ENCODE measurements at regions not wholly inside any gene's neighbourhood (a gene's known extent, or its start where the extent isn't known, plus 50 kb on each side); places are given as distances from the start of the nearest gene placed in this dataset.

DNA sequence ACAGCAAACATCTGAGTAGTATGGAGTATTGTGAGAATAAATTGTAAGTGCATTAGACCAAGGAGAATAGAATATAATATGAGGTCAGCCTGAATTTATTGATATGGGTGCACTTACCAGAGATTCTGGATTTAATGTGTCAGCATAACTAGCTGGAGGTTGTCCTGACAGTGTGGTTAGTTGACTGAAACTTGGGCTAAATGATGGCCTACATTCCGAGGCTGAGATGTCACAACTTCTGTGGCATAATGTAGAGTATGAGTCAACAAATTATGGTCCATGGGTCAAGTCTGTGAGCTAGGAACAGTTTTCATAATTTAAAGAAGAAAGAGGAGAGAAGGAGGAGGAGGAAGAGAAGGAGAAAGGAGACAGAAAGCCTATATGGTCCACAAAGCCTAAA lies 127.6 kb downstream of the QPCT start:
- H3K27ac ChIP-seq: no peak overlapping the region
- H3K4me1 ChIP-seq (ENCODE audit: low read depth): peaks cover 24% of the 10 kb centered on the region
- no peaks in the 10 kb centered on the region for H3K9me3 ChIP-seq (ENCODE audit: low read depth)
- peak in 1 of 2 donors; percentile 60 for DNase-seq (ENCODE audit: low read depth in 1 of 2, low spot score in 1 of 2)
- H3K36me3 ChIP-seq: no peaks in the 10 kb centered on the region
- TF ChIP-seq, protein P1, sequence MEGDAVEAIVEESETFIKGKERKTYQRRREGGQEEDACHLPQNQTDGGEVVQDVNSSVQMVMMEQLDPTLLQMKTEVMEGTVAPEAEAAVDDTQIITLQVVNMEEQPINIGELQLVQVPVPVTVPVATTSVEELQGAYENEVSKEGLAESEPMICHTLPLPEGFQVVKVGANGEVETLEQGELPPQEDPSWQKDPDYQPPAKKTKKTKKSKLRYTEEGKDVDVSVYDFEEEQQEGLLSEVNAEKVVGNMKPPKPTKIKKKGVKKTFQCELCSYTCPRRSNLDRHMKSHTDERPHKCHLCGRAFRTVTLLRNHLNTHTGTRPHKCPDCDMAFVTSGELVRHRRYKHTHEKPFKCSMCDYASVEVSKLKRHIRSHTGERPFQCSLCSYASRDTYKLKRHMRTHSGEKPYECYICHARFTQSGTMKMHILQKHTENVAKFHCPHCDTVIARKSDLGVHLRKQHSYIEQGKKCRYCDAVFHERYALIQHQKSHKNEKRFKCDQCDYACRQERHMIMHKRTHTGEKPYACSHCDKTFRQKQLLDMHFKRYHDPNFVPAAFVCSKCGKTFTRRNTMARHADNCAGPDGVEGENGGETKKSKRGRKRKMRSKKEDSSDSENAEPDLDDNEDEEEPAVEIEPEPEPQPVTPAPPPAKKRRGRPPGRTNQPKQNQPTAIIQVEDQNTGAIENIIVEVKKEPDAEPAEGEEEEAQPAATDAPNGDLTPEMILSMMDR (IDR thresholded peaks at IDR 0.05; ENCODE audit: low read depth, low read length): no peak
- no peak overlapping the region for H3K4me3 ChIP-seq
- H3K27me3 ChIP-seq: no peaks in the 10 kb centered on the region

DNA sequence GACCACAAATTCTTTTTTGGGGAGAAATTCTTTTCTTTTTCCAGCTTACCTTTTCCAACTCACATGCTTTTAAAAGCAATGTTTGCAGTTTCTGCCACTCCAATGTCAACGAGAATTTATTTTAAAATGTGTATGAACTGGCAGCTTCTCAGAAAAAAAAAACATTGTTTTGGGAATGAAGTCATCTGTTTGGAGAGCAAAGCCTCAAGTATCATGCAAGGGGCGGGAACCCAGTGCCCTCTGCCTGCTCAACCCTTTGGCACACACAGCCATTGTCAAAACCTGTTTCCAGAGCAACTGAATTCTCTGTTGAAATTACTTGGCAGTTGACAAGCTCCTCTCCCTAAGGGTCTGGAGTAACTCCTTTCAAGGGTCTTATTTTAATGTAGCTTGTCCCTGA lies 128.5 kb downstream of the QPCT start:
- Histone ChIP-seq H3K27me3 (no peaks in the 10 kb centered on the region), H3K4me1 (ENCODE audit: low read depth) (peaks cover 32% of the 10 kb centered on the region), H3K36me3 (no peaks in the 10 kb centered on the region), H3K27ac (no peak overlapping the region), H3K9me3 (ENCODE audit: low read depth) (no peaks in the 10 kb centered on the region), H3K4me3 (no peak overlapping the region)
- TF ChIP-seq, protein P1 (IDR thresholded peaks at IDR 0.05; ENCODE audit: low read depth, low read length): no peak
- peak in 1 of 2 donors; percentile 29 for DNase-seq (ENCODE audit: low read depth in 1 of 2, low spot score in 1 of 2)

DNA sequence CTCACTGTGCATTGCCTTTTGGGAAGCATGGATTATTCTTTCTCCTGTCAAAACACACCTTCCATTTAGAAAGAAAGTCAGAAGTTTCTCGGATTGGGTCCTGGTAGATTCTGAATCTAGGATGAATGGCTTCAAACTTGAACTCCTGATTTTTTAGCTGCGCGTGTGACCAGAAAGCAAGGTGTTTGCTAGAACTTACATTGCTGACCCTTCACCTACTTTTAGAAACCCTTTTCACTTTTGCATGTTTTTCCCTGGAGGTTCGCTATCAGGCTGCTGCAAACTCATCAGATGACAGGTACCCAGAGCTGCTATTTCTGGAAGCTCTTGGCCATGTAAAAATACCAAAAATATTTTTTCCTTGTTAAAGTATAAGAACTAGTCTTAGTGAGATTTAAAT lies 132.0 kb downstream of the QPCT start:
- H3K36me3 ChIP-seq: no peaks in the 10 kb centered on the region
- peak overlapping the region; percentile 28 for H3K27ac ChIP-seq
- no peaks in the 10 kb centered on the region for H3K9me3 ChIP-seq (ENCODE audit: low read depth)
- no peaks in the 10 kb centered on the region for H3K27me3 ChIP-seq
- TF ChIP-seq, protein P1 (IDR thresholded peaks at IDR 0.05; ENCODE audit: low read depth, low read length): no peak
- peaks cover 34% of the 10 kb centered on the region for H3K4me1 ChIP-seq (ENCODE audit: low read depth)
- DNase-seq (ENCODE audit: low read depth in 1 of 2, low spot score in 1 of 2): no peak
- no peak overlapping the region for H3K4me3 ChIP-seq

DNA sequence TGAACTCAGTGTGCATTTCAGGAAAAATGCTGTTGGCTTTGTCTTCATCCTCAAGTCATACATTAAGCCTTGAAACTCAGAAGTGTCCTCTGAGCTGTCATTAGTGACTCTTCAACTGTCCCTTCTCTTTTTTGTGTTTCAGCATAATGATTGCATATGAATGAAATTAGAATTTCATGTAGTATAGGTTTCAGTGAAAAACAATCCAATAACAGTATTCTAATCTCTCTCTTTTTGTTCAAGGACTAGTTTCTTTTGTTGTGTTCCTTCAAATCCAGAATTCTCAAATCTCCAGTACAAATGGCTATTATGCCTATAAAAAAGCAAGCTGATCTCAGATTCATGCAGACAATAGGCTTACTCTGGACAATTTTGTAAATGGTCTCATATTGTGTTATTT lies 133.5 kb downstream of the QPCT start:
- no peaks in the 10 kb centered on the region for H3K9me3 ChIP-seq (ENCODE audit: low read depth)
- TF ChIP-seq, protein P1 (IDR thresholded peaks at IDR 0.05; ENCODE audit: low read depth, low read length): no peak
- no peaks in the 10 kb centered on the region for H3K27me3 ChIP-seq
- DNase-seq (ENCODE audit: low read depth in 1 of 2, low spot score in 1 of 2): no peak
- no peaks in the 10 kb centered on the region for H3K36me3 ChIP-seq
- H3K27ac ChIP-seq: no peak overlapping the region
- H3K4me1 ChIP-seq (ENCODE audit: low read depth): peaks cover 31% of the 10 kb centered on the region
- H3K4me3 ChIP-seq: no peak overlapping the region

DNA sequence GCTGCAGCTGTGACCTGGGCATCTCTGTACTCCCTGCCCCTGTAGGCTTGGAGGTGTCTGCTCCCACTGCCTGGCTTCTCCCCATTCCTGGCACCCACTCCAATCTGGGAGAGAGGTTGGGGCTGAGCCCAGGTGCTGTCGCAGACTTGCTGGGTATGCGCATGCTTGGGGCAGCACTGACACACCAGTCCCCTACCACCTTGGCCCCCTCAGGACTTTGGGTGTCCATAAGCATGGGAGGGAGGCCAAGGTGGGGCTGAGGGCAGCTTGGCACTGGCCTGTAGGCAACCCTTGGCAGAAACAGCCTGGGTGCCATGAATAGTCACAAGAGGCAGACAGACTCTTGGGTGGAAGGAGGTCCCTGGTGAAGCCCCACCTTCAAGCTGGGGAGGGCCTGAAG lies 136.8 kb downstream of the QPCT start:
- no peaks in the 10 kb centered on the region for H3K9me3 ChIP-seq (ENCODE audit: low read depth)

More for the DNA sequence above, 136.8 kb downstream of the QPCT start:
- no peaks in the 10 kb centered on the region for H3K36me3 ChIP-seq
- TF ChIP-seq, protein P1 (IDR thresholded peaks at IDR 0.05; ENCODE audit: low read depth, low read length): no peak
- H3K4me3 ChIP-seq: no peak overlapping the region
- H3K27ac ChIP-seq: no peak overlapping the region
- no peak for DNase-seq (ENCODE audit: low read depth in 1 of 2, low spot score in 1 of 2)
- peaks cover 18% of the 10 kb centered on the region for H3K4me1 ChIP-seq (ENCODE audit: low read depth)
- H3K27me3 ChIP-seq: no peaks in the 10 kb centered on the region

Data from cardiac muscle cell (in vitro differentiated cells and primary cell).